MG63 (cell line): ENCODE measurements at regions not wholly inside any gene's neighbourhood (a gene's known extent, or its start where the extent isn't known, plus 50 kb on each side); places are given as distances from the start of the nearest gene placed in this dataset.

Source experiments
- DNase-seq: peaks from one replicate; pipeline ENCODE4 v3.0.0-alpha.2; 2020
- H3K27me3 ChIP-seq: fragments of 250-450 bp; sonication (Bioruptor Pico); 2 replicates; pipeline ENCODE4 v1.5.1; 2020; ENCODE audit warnings: mild to moderate bottlenecking, moderate library complexity
- H3K36me3 ChIP-seq: fragments of 250-450 bp; sonication (Bioruptor Pico); 2 replicates; pipeline ENCODE4 v1.5.1; 2020; ENCODE audit warnings: mild to moderate bottlenecking, moderate library complexity
- H3K4me3 ChIP-seq: fragments of 250-450 bp; sonication (Bioruptor Pico); 2 replicates; pipeline ENCODE4 v1.5.1; 2020; ENCODE audit warnings: mild to moderate bottlenecking, moderate library complexity
- H3K9me3 ChIP-seq: fragments of 250-450 bp; sonication (Bioruptor Pico); 2 replicates; pipeline ENCODE4 v1.5.1; 2020; ENCODE audit warnings: mild to moderate bottlenecking, moderate library complexity

DNA sequence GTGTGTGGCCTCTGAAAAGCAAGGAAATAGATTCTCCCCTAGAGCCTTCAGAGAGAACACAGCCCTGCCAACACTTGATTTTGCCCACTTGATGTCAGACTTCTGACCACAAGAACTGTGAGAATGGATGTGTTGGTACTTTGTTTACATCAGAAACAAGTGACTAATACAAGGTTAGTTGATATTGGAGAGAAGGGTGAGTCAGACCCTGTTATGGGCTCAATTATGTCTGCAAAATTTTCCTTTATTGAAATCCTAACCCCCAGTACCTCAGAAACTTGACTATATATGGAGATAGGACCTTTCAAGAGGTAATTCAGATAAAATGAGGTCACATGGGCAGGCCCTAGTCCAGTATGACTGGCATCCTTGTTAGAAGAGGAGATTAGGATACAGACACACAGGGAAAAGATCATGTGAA lies 226.7 kb downstream of the RFC3 start:
- Histone ChIP-seq H3K27me3 (no peaks in the 10 kb centered on the region), H3K9me3 (peaks cover 2% of the 10 kb centered on the region; the same call in 1 of the 2 replicates), H3K36me3 (no peaks in the 10 kb centered on the region), H3K4me3 (no peak overlapping the region)
- DNase-seq, result peak; percentile 86

DNA sequence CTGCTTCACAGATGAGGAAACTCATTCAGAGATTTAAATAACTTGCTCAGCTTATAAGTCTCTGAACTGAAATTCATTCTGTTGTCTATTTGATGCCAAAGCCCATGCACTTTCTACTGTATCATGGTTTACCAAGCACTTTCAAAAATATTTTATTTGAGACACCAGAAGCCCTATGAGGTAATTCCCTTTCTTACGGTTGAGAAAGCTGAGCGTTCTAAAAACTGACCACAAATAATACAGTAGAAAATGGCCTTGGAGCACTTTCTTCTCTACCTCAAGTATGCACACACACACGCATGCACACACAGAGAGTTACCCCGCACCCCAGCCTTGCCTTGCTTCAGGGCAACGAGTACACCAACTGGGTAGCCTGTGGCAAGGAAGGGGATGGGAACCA lies 228.5 kb downstream of the RFC3 start:
- Histone ChIP-seq H3K9me3 (peaks cover 2% of the 10 kb centered on the region; the same call in 1 of the 2 replicates), H3K36me3 (no peaks in the 10 kb centered on the region), H3K27me3 (no peaks in the 10 kb centered on the region), H3K4me3 (no peak overlapping the region)
- DNase-seq, result no peak

DNA sequence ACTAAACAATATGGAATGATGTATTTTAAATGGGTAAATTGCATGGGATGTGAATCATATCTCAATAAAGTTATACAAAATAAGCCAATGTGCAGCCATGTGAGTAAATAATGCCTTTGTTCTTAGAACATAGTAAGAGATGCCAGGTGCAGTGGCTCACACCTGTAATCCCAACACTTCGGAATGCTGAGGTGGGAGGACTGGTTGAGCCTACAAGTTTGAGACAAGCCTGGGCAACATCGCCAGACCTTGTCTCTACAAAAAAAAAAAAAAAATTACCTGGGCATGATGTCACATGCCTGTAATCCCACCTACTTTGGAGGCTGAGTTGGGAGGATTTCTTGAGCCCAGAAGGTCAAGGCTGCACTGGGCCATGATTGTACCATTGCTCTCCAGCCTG lies 230.7 kb downstream of the RFC3 start:
- no peaks in the 10 kb centered on the region for H3K36me3 ChIP-seq
- no peaks in the 10 kb centered on the region for H3K27me3 ChIP-seq
- no peak for DNase-seq
- no peaks in the 10 kb centered on the region; the same call in 1 of the 2 replicates for H3K9me3 ChIP-seq
- H3K4me3 ChIP-seq, result no peak overlapping the region

DNA sequence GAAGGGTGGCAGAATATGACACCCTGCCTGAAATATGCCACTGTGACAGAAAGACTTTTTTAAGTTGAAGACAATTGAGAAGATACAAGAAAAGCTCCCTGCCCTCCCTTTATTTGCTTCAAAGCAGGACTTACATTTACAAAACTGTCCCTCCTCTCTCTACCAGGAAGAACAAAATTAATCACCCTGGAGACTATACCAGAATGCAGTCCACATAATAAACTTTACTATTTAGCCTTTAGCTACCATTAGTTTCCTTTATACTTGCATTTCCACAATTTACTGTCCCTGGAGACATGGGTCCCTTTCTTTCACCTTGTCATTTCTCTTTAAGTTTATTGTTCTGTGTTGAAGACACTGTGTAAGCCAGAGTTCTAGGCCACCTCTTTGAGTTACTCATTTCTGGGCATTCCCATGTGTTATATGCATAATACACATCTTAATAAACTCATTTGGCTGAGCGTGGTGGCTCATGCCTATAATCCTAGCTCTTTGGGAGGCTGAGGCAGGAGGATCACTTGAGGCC lies 238.8 kb downstream of the RFC3 start:
- no peaks in the 10 kb centered on the region for H3K9me3 ChIP-seq
- H3K27me3 ChIP-seq, result no peaks in the 10 kb centered on the region
- no peak for DNase-seq
- H3K36me3 ChIP-seq, result no peaks in the 10 kb centered on the region
- H3K4me3 ChIP-seq, result no peak overlapping the region

DNA sequence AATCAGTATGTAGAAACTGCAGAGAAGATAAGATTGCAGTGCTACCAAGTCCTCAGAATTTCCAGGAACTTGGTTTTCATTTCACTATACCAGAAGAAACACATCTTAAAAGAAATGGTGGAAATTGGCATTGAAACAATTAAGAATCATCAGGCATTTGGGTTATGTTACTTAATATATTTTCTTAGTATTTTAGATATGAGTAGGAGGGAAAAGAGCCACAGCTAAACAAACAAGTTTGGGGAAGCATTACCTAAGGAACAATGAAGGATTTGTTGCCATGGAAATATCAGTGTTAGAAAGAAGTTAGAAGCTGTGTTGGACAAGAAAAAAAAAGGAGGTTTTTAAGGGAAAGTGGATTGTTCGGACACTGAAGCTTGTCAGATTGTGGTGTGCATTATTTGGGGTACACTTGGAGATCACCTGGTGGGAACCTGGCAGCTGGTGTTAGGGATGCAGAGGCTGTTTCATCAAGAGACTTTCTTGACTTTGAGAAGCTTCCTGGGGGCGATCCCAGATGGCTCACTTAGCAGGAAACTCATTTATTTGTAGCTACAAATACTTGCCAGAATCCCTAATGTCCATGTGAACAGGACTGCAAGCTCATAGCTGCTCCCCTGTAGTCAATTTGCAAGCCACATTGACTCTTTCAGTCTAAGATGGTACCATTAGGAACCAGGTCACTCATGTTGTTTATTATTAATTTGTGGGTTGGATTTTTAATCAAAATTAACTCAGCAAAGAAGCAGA lies 246.7 kb downstream of the RFC3 start:
- H3K4me3 ChIP-seq, result no peak overlapping the region
- no peaks in the 10 kb centered on the region for H3K36me3 ChIP-seq
- H3K27me3 ChIP-seq, result no peaks in the 10 kb centered on the region
- no peak for DNase-seq
- H3K9me3 ChIP-seq, result no peaks in the 10 kb centered on the region

DNA sequence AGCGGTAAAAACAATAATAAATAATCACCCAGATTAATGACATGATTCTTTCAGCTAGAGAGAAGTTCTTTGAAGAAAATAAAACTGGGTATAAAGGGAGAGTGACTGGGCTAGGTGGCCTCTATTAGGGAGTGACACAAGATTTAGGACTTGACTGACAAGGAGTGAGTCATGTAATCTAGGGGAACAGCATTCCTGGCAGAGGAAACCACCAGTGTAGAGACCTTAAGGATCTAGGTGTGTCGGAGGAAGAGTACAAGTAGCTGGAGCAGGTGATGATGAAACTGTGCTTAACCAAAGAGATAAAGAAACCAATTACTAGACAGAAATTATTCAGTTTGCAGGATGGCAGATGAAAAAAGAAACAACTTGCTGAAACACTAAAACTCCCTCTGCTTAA lies 248.0 kb downstream of the RFC3 start:
- H3K4me3 ChIP-seq, result no peak overlapping the region
- DNase-seq, result no peak
- H3K36me3 ChIP-seq, result no peaks in the 10 kb centered on the region
- H3K9me3 ChIP-seq, result no peaks in the 10 kb centered on the region
- no peaks in the 10 kb centered on the region for H3K27me3 ChIP-seq

DNA sequence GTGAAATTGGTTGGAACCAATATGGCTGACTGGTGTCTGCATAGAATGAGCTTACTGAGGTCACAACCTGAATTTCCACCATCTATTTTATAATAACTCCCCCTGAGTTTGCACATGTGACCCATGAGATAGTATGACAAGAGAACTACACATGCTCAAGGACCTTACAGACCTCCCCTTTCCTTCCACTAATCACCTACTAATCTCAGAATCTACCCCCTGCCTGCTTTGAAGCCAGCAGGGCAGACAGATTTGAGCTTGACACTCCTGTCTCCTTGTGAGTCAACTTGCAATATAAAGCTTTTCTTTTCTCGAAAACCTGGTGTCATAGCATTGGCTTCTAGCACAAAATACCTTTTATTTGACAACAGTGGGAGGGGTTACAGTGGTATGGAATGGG lies 248.4 kb downstream of the RFC3 start:
- H3K27me3 ChIP-seq, result no peaks in the 10 kb centered on the region
- DNase-seq, result no peak
- H3K9me3 ChIP-seq, result no peaks in the 10 kb centered on the region
- no peak overlapping the region for H3K4me3 ChIP-seq
- no peaks in the 10 kb centered on the region for H3K36me3 ChIP-seq

- Histone ChIP-seq H3K27me3 (no peaks in the 10 kb centered on the region), H3K9me3 (no peaks in the 10 kb centered on the region; the same call in 1 of the 2 replicates), H3K36me3 (no peaks in the 10 kb centered on the region), H3K4me3 (no peak overlapping the region)
- no peak for DNase-seq
Measured at GRCh38 chr13:34070006-34070405, 252.1 kb downstream of the RFC3 start.

GRCh38 chr13:34070544-34071303 lies 252.8 kb downstream of the RFC3 start:
- no peaks in the 10 kb centered on the region; the same call in 1 of the 2 replicates for H3K9me3 ChIP-seq
- no peaks in the 10 kb centered on the region for H3K27me3 ChIP-seq
- DNase-seq, result no peak

GRCh38 chr13:34076319-34076718 lies 258.4 kb downstream of the RFC3 start:
- no peaks in the 10 kb centered on the region for H3K36me3 ChIP-seq
- H3K4me3 ChIP-seq, result no peak overlapping the region
- no peaks in the 10 kb centered on the region for H3K27me3 ChIP-seq
- no peaks in the 10 kb centered on the region; the same call in 1 of the 2 replicates for H3K9me3 ChIP-seq
- no peak for DNase-seq

More at GRCh38 chr13:34070544-34071303, 252.8 kb downstream of the RFC3 start:
- no peak overlapping the region for H3K4me3 ChIP-seq
- H3K36me3 ChIP-seq, result no peaks in the 10 kb centered on the region

DNA sequence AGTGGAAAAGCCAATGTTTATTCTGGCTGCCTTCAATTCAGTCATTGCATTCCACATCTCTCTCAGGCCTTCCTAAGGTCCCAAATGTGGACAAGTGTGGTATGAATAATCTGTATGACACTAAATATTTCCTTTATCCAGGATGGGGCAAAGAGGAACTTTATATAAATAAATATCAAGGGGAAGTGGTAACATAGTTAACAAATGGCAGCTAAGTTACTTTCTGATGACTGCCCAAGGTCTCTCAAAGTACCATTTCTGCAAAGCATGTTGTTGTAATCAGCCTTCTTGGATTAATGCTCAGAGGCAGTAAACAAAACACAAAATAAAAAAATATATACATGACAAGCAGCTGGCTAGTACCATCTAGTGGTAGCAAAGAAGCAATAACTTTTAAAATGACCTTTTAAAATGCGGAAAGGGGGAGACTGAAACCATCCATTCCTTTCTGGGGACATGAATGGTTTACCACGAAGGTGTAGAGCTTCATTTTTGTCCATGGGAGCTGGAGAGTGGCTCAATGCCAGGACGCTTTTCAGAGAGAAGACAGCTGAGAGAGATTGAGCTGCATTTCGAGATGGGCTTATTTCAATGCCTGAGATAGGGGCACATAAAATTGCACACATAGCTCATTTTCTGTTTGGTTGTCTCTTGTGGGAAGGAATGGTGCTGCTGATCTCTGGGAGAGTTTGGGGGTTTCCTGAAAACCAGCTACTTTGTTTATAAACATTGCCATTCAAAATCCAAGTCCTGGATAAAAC lies 259.2 kb downstream of the RFC3 start:
- no peaks in the 10 kb centered on the region; the same call in 1 of the 2 replicates for H3K9me3 ChIP-seq
- no peaks in the 10 kb centered on the region for H3K27me3 ChIP-seq
- H3K4me3 ChIP-seq, result no peak overlapping the region
- DNase-seq, result no peak
- H3K36me3 ChIP-seq, result no peaks in the 10 kb centered on the region

DNA sequence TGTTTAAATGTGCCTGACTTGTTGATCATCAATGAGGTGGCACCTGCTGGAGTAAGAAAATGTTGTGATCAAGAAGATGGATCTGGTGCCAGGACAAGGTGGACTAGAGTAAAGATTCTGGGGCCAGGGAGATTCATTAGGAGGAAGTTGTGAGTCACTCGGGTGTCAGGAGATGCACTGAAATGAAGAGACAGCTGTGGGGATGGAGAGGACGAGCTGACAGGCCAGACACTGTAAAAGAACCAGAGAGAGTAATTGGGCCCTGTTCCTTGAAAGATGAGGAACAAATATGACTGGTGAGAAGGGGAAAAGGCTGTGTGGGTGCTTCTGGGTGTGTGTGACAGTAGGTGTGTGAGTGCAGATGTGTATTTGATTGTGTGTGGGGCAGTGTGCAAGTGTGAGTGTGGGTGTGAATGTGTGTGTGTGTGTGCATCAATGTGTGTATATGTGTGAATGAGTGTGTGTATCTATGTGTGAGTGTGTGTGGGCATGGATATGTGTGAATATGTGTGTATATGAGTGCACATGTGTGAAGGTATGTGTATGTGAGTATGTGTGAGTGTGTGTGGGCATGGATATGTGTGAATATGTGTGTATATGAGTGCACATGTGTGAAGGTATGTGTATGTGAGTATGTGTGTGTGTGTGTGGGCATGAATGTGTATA lies 260.5 kb downstream of the RFC3 start:
- DNase-seq, result no peak
- Histone ChIP-seq H3K4me3 (no peak overlapping the region), H3K36me3 (no peaks in the 10 kb centered on the region), H3K27me3 (no peaks in the 10 kb centered on the region), H3K9me3 (no peaks in the 10 kb centered on the region; the same call in 1 of the 2 replicates)

GRCh38 chr13:34085204-34085603 lies 267.3 kb downstream of the RFC3 start:
- Histone ChIP-seq H3K27me3 (no peaks in the 10 kb centered on the region), H3K4me3 (no peak overlapping the region), H3K36me3 (no peaks in the 10 kb centered on the region), H3K9me3 (0 out of 2 replicates have a peak, but pooled peaks cover 2% of the 10 kb centered on the region)
- DNase-seq, result no peak

GRCh38 chr13:34086281-34086680 lies 268.3 kb downstream of the RFC3 start:
- DNase-seq, result no peak
- H3K27me3 ChIP-seq, result no peaks in the 10 kb centered on the region

GRCh38 chr13:34087791-34088190 lies 269.8 kb downstream of the RFC3 start:
- Histone ChIP-seq H3K36me3 (no peaks in the 10 kb centered on the region), H3K4me3 (no peak overlapping the region), H3K27me3 (no peaks in the 10 kb centered on the region; the same call in 1 of the 2 replicates), H3K9me3 (0 out of 2 replicates have a peak, but pooled peaks cover 2% of the 10 kb centered on the region)
- no peak for DNase-seq

More at GRCh38 chr13:34086281-34086680, 268.3 kb downstream of the RFC3 start:
- Histone ChIP-seq H3K36me3 (no peaks in the 10 kb centered on the region), H3K4me3 (no peak overlapping the region), H3K9me3 (0 out of 2 replicates have a peak, but pooled peaks cover 2% of the 10 kb centered on the region)

- Histone ChIP-seq H3K36me3 (no peaks in the 10 kb centered on the region), H3K4me3 (no peak overlapping the region), H3K9me3 (no peaks in the 10 kb centered on the region), H3K27me3 (no peaks in the 10 kb centered on the region)
- no peak for DNase-seq
Measured at GRCh38 chr13:34103854-34104253, 285.9 kb downstream of the RFC3 start.
